G401.6 (cell line): ENCODE measurements at regions not wholly inside any gene's neighbourhood (a gene's known extent, or its start where the extent isn't known, plus 50 kb on each side); places are given as distances from the start of the nearest gene placed in this dataset.

Experiments
- FAIRE-seq: peaks from 2 replicates; lab custom pipeline; 2012; peaks lifted over from hg19 to GRCh38; lab: Jason Lieb, UNC

GRCh38 chr4:31516520-31516919 lies 796.4 kb downstream of the PCDH7 start:
- FAIRE-seq, result no peak

GRCh38 chr4:31518796-31519250 lies 798.7 kb downstream of the PCDH7 start:
- FAIRE-seq, result no peak

DNA sequence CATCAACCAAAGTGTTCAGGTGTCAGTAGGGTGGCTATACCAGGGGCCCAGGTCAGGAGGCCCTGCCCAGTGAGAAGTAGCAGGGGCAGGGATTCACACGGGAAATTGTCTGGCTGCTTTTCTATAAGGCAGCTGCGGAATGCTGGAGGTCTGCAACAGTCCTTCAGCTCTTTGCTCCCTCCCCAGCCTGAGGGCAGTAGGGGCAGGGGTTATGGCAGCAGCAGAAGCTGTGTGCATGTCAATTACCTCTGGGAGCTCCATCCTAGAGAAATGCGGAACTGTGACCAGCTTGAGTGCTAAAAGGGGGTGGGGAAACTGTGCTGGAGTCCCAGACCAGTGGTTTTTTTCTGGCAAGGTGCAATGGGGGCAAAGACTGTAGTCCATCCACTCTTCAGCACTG lies 810.4 kb downstream of the PCDH7 start:
- no peak for FAIRE-seq

DNA sequence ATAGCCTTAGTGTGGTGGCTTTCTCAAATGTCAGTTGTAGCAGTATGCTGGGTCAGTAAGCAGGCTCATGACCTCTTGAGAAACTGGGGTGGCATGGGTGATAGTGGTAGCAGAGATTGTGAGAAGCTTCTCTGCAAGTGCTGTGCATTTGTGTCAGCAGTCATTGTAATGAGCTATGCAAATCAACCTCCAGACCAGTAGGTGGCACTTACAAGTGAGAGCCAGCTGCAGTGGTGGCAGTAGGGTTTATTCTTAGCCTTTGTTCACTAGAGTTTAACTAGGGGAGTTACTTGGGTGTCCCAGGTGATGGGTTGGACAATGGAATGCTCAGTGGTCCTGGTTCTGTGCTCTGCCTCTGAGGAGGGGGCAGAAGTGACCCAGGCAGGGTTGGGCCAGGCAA lies 818.7 kb downstream of the PCDH7 start:
- FAIRE-seq, result no peak

DNA sequence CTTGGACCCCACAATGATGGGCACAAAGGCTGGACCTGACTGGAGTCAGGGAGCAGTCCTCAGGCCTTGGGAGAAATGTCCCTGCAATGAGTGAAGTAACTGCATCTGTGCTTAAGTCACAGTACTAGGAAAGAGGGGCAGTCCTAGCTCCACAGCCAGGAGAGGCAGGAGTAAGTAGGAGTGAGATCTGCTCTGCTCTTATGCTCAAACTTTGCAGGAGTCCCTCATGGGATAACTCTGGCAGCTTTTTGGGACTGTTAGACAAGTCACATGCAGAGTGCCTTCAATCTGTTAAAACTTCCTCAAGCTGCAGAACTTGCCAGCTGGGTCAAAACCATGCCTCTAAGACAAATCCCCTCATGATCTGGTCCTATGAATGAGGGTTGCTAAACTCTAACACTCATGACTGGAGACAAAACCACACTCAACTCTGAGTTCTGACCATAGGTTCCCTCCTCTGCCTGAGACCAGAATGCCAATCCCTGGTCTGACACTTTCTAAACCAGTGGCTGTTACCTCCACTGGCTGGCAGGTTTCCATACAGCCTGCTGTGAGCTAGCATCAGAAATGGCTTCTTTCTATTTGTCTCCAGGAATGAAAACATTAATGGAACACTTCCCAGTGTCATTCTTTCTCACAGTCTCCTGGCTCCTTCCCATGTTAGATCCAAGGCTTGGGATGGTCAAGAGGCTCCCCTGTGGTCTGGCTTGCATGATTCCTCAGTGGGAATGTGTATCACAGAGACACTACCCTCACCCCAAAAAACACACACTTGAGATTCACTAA lies 819.3 kb downstream of the PCDH7 start:
- FAIRE-seq, result no peak

DNA sequence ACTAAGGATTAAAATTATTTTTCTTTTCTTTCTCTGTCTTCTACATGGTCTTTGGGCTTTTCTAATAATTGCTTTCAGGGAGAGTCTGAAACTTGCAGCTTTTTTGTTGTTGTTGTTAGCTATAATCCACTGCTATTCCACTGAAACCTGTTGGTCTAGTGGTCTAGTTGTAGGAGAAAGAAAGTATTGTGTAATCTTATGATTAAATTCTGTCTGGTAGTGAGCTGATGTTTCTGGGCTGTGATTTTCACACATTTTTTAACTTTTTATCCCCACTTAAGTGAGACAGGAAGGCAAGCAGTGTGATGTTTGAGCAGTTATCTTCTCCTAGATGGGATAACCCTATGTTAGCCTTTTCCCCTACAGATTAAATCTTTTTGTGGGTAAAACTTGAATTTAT lies 825.2 kb downstream of the PCDH7 start:
- FAIRE-seq, result no peak

GRCh38 chr4:31545755-31546154 lies 825.6 kb downstream of the PCDH7 start:
- no peak for FAIRE-seq

DNA sequence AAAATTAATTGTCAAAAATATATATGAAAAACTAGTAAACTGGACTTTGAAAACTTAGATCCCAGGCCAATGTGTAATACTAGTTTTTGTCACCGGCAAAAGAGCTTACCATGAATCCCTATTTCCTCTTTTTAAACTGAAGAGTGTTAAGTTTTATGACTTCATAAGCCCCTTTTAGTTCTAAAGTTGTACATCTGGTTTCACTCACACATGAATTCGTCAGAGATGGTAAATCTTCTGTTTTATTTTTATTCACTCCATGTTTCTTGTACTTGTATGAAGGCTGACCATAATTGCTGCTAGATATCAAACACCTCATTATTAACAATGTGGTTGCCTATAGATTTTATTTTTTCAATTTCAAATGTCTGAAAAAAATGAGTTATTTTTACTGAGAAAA lies 827.9 kb downstream of the PCDH7 start:
- no peak for FAIRE-seq

- no peak for FAIRE-seq
Measured at GRCh38 chr4:31548823-31549222, 828.7 kb downstream of the PCDH7 start.

DNA sequence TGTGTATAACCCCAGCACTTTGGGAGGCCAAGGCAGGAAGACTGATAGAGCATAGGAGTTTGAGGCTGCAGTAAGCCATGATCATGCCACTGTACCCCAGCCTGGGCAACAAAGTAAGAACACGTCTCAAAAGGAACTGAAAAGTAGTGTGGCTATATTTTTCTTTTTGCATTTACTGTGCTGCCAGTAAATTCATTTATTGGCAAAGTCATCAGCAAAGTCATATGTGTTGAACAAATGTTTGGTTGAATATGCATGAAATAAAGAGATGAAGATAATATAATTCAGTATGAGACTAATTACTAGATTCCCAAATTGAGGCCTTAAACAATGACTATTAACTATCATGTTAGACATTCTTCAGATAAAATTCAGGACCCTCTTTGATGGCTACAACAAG lies 829.1 kb downstream of the PCDH7 start:
- FAIRE-seq, result no peak

DNA sequence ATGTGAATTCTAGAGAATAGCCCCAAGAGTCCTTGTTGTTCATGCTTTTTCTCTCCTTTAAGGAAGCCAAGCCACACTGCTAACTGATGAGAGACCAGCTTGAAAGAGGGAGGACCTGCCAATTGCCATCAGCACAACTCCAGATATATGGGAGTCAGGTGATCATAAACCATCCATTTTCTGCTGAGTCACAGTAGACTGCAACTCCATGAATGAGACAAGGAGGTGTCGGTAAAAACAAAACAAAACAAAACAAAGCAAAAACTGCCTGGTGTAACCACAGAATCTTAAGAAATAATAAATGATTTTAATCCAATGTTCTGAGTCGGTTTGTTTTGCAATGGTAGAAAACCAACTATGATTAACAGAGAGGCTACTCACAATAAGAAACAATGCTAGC lies 837.3 kb downstream of the PCDH7 start:
- FAIRE-seq, result no peak

DNA sequence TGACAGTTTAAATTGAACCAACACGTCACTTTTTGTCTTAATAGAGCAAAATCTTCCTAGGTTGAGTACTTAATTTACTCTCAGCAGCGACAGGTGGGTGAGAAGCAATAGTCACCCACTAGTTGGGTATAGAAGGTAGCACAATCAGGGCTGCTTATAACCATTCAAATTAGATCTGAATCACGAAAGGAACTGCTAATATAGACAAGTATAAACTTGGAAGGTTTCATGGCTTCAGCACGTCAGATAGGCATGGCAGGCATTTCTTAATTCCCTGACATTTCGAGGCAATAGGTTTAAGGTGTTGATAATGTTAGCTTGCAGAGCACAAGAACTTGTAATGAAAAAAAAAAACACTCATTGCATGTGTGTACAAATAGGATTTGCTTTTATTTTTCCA lies 853.4 kb downstream of the PCDH7 start:
- no peak for FAIRE-seq

- FAIRE-seq, result no peak
Measured at GRCh38 chr4:31575504-31575903, 855.3 kb downstream of the PCDH7 start.

DNA sequence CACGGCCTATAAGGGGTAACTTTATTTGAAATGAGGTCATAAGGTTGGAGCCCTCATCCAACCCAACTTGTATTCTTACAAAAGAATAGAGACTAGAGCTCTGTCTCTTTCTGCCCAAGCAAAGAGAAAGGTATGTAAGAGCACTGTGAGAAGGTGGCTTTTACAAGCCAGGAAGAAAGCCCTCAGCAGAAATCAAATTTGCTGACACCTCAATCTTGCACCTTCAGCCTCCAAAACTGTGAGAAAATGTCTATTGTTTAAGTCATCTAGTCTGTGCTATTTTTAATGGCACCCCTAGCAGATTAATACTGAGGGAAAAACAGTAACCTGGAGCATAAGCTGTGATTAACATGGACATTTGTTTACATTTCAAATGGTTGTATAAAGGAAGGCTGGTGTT lies 860.7 kb downstream of the PCDH7 start:
- FAIRE-seq, result no peak

DNA sequence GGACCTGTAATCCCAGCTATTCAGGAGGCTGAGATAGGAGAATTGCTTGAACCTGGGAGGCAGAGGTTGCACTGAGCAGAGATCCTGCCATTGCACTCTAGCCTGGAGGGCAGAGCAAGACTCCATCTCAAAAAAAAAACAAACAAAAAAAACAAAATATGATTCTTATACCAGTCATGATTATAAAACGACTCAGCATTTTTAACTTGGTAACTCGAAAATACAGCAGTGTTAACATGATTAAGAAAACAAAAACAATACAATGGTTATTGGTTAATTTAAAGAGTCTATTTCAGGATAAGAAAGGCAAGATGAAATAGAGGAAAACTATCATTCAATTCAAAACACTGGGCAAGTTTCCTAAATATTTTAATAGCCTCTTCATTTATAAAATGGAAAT lies 865.3 kb downstream of the PCDH7 start:
- FAIRE-seq, result no peak

- FAIRE-seq, result no peak
Measured at GRCh38 chr4:31592293-31592692, 872.1 kb downstream of the PCDH7 start.

GRCh38 chr4:31595496-31595895 lies 875.3 kb downstream of the PCDH7 start:
- no peak for FAIRE-seq

- FAIRE-seq, result no peak
Measured at GRCh38 chr4:31598639-31599038, 878.5 kb downstream of the PCDH7 start.

GRCh38 chr4:31601793-31602192 lies 881.6 kb downstream of the PCDH7 start:
- FAIRE-seq, result no peak

GRCh38 chr4:31613946-31614623 lies 893.9 kb downstream of the PCDH7 start:
- FAIRE-seq, result no peak

- no peak for FAIRE-seq
Measured at GRCh38 chr4:31617667-31618066, 897.5 kb downstream of the PCDH7 start.

- FAIRE-seq, result no peak
Measured at GRCh38 chr4:31620476-31620875, 900.3 kb downstream of the PCDH7 start.

DNA sequence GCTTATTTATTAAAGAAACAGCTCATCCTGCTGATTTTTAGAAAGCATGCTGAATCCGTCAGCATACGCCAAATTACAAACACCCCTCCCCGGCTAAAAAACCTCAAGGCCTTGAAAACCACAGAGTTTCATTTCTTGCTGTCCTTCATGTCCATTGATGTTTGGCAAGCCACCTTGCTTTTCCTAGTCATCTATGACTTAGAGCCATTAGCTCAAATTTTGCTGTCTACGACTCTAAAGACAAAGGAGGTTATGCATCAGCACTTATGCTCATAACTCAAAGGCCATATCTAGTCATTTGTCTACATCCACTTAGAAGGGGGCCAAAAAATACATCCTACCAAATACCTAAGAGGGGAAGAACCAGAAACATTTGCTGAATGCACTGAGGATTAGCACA lies 925.1 kb downstream of the PCDH7 start:
- no peak for FAIRE-seq

GRCh38 chr4:31647786-31648185 lies 927.6 kb downstream of the PCDH7 start:
- FAIRE-seq, result no peak
